ENCODE measurements at regions not wholly inside any gene's neighbourhood (a gene's known extent, or its start where the extent isn't known, plus 50 kb on each side); places are given as distances from the start of the nearest gene placed in this dataset.

DNA sequence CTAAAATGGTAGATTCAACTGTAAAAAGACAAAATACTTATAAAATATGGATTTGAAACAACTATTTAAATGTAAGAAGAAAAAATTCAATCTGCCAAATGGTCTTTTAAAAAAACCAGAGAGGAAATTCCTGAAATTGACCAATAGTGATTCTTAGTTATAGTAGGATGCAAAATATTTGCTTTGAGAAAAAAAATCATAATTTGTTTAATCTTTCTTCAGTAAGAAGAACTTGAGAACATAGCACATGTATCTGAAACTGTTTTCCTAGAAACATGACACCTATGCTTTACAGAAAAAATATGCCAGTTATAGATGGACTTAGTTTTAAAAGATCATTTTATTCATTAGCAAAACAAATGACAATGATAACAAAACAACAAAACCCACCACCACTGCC lies 186.9 kb upstream of the CD180 start:
- no peaks in the 10 kb centered on the region for H3K4me1 ChIP-seq
- H3K36me3 ChIP-seq, result no peaks in the 10 kb centered on the region
- intact Hi-C loops (cut with DNase I; ENCODE audit: low total_unique reads), result no loop called here
- TF ChIP-seq, protein P1, sequence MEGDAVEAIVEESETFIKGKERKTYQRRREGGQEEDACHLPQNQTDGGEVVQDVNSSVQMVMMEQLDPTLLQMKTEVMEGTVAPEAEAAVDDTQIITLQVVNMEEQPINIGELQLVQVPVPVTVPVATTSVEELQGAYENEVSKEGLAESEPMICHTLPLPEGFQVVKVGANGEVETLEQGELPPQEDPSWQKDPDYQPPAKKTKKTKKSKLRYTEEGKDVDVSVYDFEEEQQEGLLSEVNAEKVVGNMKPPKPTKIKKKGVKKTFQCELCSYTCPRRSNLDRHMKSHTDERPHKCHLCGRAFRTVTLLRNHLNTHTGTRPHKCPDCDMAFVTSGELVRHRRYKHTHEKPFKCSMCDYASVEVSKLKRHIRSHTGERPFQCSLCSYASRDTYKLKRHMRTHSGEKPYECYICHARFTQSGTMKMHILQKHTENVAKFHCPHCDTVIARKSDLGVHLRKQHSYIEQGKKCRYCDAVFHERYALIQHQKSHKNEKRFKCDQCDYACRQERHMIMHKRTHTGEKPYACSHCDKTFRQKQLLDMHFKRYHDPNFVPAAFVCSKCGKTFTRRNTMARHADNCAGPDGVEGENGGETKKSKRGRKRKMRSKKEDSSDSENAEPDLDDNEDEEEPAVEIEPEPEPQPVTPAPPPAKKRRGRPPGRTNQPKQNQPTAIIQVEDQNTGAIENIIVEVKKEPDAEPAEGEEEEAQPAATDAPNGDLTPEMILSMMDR (IDR thresholded peaks at IDR 0.05), result no peak
- no peak for TF ChIP-seq POLR2A (IDR thresholded peaks at IDR 0.05)
- H3K9me3 ChIP-seq, result no peaks in the 10 kb centered on the region
- no peak overlapping the region for H3K4me3 ChIP-seq
- H3K27me3 ChIP-seq, result no peaks in the 10 kb centered on the region
- H3K27ac ChIP-seq, result no peak overlapping the region
- no peak for DNase-seq

DNA sequence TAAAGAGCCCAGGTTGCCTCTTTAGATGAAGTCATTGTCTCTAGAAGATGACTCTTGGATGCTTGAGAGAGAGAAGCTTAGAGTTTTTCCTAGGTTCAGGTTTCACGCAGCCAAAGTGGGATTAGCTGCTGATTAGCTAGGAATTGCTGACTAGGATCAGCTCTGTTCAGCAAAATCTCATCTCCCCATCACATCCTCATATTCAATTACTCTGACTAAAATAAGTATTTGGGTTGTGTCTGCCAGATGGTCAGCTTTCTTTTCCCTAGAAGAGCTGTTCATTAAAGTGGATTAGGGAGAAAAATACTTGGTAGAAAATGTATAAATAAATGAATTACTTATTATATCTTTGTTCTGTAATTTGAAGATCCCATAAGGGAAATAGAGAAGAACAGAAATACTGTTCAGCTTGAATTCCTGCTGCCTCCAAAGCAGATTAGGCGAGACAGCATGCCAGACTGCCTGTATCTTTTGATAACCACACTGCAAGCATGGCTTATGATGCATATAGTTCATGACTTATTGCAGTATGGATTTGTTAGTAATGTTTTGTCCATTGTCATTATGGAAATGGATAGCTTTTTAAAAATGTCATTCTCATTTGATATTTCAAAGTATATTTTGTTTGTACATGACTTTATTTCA lies 184.8 kb upstream of the CD180 start:
- H3K36me3 ChIP-seq, result no peaks in the 10 kb centered on the region
- H3K27me3 ChIP-seq, result no peaks in the 10 kb centered on the region
- H3K9me3 ChIP-seq, result no peaks in the 10 kb centered on the region
- no peak for DNase-seq
- no peak overlapping the region for H3K27ac ChIP-seq
- H3K4me3 ChIP-seq, result no peak overlapping the region
- TF ChIP-seq, protein P1 (IDR thresholded peaks at IDR 0.05), result no peak
- no peak for TF ChIP-seq POLR2A (IDR thresholded peaks at IDR 0.05)
- intact Hi-C loops (cut with DNase I; ENCODE audit: low total_unique reads), result no loop called here
- no peaks in the 10 kb centered on the region for H3K4me1 ChIP-seq

DNA sequence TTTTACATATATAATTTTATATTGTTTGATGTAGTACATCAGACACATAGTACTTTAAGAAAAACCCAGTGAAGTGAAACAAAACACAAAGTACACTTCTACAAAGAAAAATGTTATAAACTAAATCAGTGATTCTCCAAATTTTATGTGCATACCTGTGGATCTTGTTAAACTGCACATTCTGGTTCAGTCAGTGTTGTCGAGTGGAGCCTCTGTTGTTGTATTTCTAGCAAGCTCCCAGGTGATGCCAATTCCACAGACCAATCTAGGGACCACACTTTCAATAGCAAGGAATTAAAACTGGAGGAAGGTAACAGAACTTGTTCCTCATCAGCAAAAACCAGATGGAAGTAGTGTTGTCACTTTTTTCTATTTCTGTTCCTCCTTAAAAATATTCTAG lies 183.8 kb upstream of the CD180 start:
- no peaks in the 10 kb centered on the region for H3K27me3 ChIP-seq
- TF ChIP-seq, protein P1 (IDR thresholded peaks at IDR 0.05), result no peak
- TF ChIP-seq POLR2A (IDR thresholded peaks at IDR 0.05), result no peak
- H3K4me3 ChIP-seq, result no peak overlapping the region
- no peak for DNase-seq
- intact Hi-C loops (cut with DNase I; ENCODE audit: low total_unique reads), result no loop called here
- no peaks in the 10 kb centered on the region for H3K9me3 ChIP-seq
- no peaks in the 10 kb centered on the region for H3K4me1 ChIP-seq
- no peaks in the 10 kb centered on the region for H3K36me3 ChIP-seq
- H3K27ac ChIP-seq, result no peak overlapping the region

DNA sequence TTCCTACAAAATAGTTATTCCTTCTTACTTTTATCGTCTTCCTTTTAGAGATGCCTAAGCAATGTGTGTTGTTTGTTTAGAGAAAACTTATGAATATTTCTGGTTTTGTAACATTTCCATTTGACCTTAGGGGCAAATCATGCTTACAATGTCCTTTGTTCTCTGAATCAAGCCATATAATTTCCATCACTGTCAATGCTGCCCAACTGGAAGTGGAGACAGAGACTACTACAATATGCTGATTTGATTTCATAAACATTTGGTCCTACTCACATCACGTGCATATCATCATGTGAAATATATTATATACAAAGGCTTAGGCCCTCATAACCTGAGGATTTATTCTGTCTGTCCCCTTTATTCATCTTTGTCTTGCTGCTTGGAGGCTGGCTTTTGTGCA lies 183.2 kb upstream of the CD180 start:
- H3K4me1 ChIP-seq, result no peaks in the 10 kb centered on the region
- no peak overlapping the region for H3K4me3 ChIP-seq
- H3K9me3 ChIP-seq, result no peaks in the 10 kb centered on the region
- no peak overlapping the region for H3K27ac ChIP-seq
- no peaks in the 10 kb centered on the region for H3K27me3 ChIP-seq
- no peak for TF ChIP-seq POLR2A (IDR thresholded peaks at IDR 0.05)
- TF ChIP-seq, protein P1 (IDR thresholded peaks at IDR 0.05), result no peak
- intact Hi-C loops (cut with DNase I; ENCODE audit: low total_unique reads), result no loop called here
- no peaks in the 10 kb centered on the region for H3K36me3 ChIP-seq
- no peak for DNase-seq

DNA sequence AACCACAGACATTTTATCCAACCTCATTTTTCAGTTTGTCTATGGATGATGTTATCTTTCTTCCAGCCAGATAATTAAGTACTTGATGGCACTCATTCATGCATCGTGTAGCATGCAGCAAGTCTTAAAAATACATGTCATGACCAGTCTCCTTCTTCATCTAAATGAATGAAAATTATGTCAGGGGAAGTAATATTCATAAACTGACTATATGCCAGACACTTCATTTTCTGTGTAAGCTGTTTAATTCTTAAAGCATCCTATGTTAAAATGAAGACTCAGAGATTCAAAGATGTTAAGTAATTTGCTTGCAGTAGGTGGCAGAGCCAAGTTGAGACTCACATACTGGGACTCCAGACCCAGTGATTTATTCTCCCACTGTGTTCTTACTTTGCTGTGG lies 181.7 kb upstream of the CD180 start:
- Histone ChIP-seq H3K9me3 (no peaks in the 10 kb centered on the region), H3K27me3 (no peaks in the 10 kb centered on the region), H3K4me1 (no peaks in the 10 kb centered on the region), H3K4me3 (no peak overlapping the region), H3K36me3 (no peaks in the 10 kb centered on the region), H3K27ac (no peak overlapping the region)
- intact Hi-C loops (cut with DNase I; ENCODE audit: low total_unique reads), result no loop called here
- no peak for DNase-seq
- TF ChIP-seq, protein P1 (IDR thresholded peaks at IDR 0.05), result no peak
- TF ChIP-seq POLR2A (IDR thresholded peaks at IDR 0.05), result no peak

Data from uterus (tissue), 3 donors.